ENCODE measurements at regions not wholly inside any gene's neighbourhood (a gene's known extent, or its start where the extent isn't known, plus 50 kb on each side); places are given as distances from the start of the nearest gene placed in this dataset.

DNA sequence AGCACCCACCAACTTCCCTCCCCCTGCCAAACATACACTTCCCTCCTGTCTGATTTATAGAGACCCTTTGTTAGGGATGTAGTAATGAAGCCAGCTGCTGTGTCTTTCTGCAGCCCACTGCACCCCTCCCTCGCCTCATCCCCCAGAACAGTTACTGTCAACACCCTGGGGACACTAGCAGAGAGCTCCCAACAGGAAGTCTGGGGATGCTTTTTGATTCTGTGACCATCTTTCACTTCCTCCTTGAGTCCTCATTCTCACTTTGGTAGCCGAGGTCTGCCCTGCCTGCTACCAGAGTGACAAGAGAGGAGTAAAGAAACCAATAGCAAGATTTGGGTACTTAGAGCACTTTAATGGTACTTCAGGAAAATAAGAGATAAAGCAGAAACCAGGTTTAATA lies 201.6 kb downstream of the SATB1 start:
- peaks cover 75% of the 10 kb centered on the region for H3K4me1 Mint-ChIP-seq
- peak overlapping the region; percentile 73 for H3K4me3 Mint-ChIP-seq
- no peaks in the 10 kb centered on the region for H3K27me3 Mint-ChIP-seq
- no peaks in the 10 kb centered on the region for H3K36me3 Mint-ChIP-seq (ENCODE audit: low read depth)
- H3K9me3 Mint-ChIP-seq, result no peaks in the 10 kb centered on the region
- DNase-seq (peak; percentile 44), ATAC-seq (ENCODE audit: low read depth) (peak; percentile 95)
- ChIA-PET POLR2A (interaction anchor here (1.0 kb wide), 1 partner anchor 96 kb away, joined by 3 read pairs; no protein-coding TSS in a partner anchor), CTCF (no interaction called here)
- peak overlapping the region; percentile 83 for H3K27ac Mint-ChIP-seq
- TF ChIP-seq, protein P1, sequence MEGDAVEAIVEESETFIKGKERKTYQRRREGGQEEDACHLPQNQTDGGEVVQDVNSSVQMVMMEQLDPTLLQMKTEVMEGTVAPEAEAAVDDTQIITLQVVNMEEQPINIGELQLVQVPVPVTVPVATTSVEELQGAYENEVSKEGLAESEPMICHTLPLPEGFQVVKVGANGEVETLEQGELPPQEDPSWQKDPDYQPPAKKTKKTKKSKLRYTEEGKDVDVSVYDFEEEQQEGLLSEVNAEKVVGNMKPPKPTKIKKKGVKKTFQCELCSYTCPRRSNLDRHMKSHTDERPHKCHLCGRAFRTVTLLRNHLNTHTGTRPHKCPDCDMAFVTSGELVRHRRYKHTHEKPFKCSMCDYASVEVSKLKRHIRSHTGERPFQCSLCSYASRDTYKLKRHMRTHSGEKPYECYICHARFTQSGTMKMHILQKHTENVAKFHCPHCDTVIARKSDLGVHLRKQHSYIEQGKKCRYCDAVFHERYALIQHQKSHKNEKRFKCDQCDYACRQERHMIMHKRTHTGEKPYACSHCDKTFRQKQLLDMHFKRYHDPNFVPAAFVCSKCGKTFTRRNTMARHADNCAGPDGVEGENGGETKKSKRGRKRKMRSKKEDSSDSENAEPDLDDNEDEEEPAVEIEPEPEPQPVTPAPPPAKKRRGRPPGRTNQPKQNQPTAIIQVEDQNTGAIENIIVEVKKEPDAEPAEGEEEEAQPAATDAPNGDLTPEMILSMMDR (IDR thresholded peaks at IDR 0.05), result no peak
- intact Hi-C loops (cut with micrococcal nuclease), result loop anchor here (1.0 to 10.0 kb wide), 6 partner anchors 9 to 521 kb away; partner anchors contain the start of gene SATB1

DNA sequence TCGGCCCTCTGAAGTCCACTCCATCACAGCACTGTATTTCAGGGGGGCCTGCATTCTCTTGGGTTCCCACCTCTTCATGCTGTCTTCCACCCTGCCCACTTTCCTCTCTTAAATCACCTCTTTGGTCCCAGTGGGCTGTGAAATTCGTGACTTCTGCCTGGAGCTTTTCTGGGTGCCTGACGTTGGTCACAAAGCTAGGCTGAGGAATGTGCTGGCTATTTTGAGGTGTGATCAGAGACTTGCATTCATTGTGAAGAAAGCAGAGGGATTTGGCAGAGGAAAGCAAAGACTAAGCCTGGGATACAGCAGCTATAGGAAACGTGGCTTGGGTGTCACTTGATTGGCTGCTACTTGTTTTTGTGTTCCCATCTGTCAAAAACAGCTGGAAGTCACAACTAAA lies 202.5 kb downstream of the SATB1 start:
- TF ChIP-seq, protein P1 (IDR thresholded peaks at IDR 0.05), result no peak
- H3K4me1 Mint-ChIP-seq, result peaks cover 72% of the 10 kb centered on the region
- no peaks in the 10 kb centered on the region for H3K9me3 Mint-ChIP-seq
- ChIA-PET POLR2A (no interaction called here), CTCF (no interaction called here)
- H3K27me3 Mint-ChIP-seq, result no peaks in the 10 kb centered on the region
- intact Hi-C loops (cut with micrococcal nuclease), result loop anchor here (1.0 to 10.0 kb wide), 6 partner anchors 8 to 522 kb away; partner anchors contain the start of gene SATB1
- no peaks in the 10 kb centered on the region for H3K36me3 Mint-ChIP-seq (ENCODE audit: low read depth)
- ATAC-seq (ENCODE audit: low read depth) (no peak), DNase-seq (no peak)
- H3K4me3 Mint-ChIP-seq, result no peak overlapping the region
- no peak overlapping the region for H3K27ac Mint-ChIP-seq

DNA sequence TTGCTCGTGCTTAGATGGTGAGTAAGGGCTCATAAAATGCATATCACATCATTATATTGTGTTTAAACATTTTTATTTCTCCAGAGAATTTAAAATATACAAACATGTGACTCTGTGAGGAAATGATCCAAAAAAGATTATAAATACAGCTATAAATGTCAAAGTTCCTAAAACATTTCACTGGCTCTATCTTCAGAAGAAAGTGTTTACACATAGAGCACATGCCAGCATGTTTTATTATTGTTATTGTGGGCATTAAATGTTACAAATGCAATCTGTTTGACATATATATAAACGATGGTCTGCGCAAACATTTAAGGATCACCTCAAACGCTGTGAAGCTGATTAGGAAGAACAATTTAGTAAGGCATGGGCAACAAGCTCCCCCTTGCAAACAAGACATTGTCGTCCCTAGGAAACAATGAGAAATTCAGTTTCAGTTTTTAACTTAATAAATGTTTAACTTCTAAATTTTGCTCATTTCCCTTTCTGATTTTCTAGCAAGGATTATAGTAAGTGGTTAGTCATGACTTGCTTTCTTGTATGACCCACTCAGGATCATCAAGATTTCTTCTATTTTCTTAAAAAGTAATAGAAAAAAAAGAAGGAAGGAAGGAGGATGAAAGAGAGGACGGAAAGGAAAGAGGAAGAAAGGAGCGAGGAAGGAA lies 207.5 kb downstream of the SATB1 start:
- TF ChIP-seq, protein P1 (IDR thresholded peaks at IDR 0.05), result no peak
- DNase-seq (no peak), ATAC-seq (ENCODE audit: low read depth) (no peak)
- Mint-ChIP-seq H3K9me3 (no peaks in the 10 kb centered on the region), H3K4me1 (peaks cover 47% of the 10 kb centered on the region), H3K27me3 (no peaks in the 10 kb centered on the region), H3K36me3 (ENCODE audit: low read depth) (no peaks in the 10 kb centered on the region), H3K27ac (no peak overlapping the region), H3K4me3 (no peak overlapping the region)
- ChIA-PET POLR2A (interaction anchor here (0.9 kb wide), 1 partner anchor 10 kb away, joined by 3 read pairs; no protein-coding TSS in a partner anchor), CTCF (no interaction called here)
- intact Hi-C loops (cut with micrococcal nuclease), result no loop called here

DNA sequence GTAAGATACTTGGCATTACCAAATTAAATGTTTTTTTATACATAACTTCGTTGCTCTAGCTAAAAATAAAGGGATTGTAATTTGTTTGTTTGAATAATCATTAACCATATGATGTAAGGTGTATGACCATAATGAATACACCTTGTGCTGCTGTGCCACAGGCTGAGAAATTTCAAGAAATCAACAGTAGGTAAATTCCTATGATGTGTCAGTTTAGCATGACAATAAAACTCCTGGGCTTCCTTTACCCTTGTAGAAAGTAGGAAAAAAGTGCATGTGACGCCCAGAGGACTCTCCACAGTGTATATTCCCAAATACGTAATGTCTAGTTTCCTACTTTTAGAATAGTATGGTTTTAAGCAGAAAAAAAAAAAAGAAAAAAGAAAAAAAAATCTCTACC lies 208.1 kb downstream of the SATB1 start:
- ATAC-seq (ENCODE audit: low read depth), result no peak
- CTCF ChIA-PET, result no interaction called here

DNA sequence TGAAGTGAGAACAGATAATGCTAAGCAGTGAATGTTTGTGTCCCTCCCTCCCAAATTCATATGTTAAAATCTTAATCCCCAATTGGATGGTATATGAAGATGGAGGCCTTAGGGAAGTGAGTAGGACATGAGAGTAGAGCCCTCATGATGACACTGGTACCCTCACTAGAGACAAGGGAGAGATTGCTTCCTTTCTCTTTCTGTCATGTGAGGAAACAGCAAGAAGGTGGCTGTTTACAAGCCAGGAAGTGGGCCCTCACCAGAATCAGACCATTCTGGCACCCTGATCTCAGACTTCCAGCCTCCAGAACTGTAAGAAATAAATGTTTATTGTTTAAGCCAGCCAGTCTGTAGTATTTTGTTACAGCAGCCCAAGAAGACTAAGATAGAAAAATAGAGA lies 209.5 kb downstream of the SATB1 start:
- intact Hi-C loops (cut with micrococcal nuclease), result loop anchor here (2.0 kb wide), 2 partner anchors 13 to 89 kb away; no protein-coding TSS in a partner anchor
- peak; percentile 34 for ATAC-seq (ENCODE audit: low read depth)
- Mint-ChIP-seq H3K4me1 (peaks cover 34% of the 10 kb centered on the region), H3K27me3 (no peaks in the 10 kb centered on the region), H3K27ac (no peak overlapping the region), H3K36me3 (ENCODE audit: low read depth) (no peaks in the 10 kb centered on the region), H3K4me3 (no peak overlapping the region), H3K9me3 (no peaks in the 10 kb centered on the region)
- DNase-seq, result no peak
- TF ChIP-seq, protein P1 (IDR thresholded peaks at IDR 0.05), result no peak
- ChIA-PET CTCF (no interaction called here), POLR2A (no interaction called here)

More for the DNA sequence above, 208.1 kb downstream of the SATB1 start:
- Mint-ChIP-seq H3K27me3 (no peaks in the 10 kb centered on the region), H3K9me3 (no peaks in the 10 kb centered on the region), H3K4me3 (no peak overlapping the region), H3K36me3 (ENCODE audit: low read depth) (no peaks in the 10 kb centered on the region), H3K27ac (no peak overlapping the region), H3K4me1 (peaks cover 41% of the 10 kb centered on the region)
- TF ChIP-seq, protein P1 (IDR thresholded peaks at IDR 0.05), result no peak
- POLR2A ChIA-PET, result interaction anchor here (0.9 kb wide), 1 partner anchor 11 kb away, joined by 3 read pairs; no protein-coding TSS in a partner anchor
- no peak for DNase-seq
- intact Hi-C loops (cut with micrococcal nuclease), result no loop called here
